Panc1 (cell line): ENCODE measurements at regions not wholly inside any gene's neighbourhood (a gene's known extent, or its start where the extent isn't known, plus 50 kb on each side); places are given as distances from the start of the nearest gene placed in this dataset.

Experiments used
- ATAC-seq: fragments of 200-7000 bp; cut with Tn5 transposase; 2 replicates; pipeline ENCODE4 v1.9.1; 2020; ENCODE audit warnings: mild to moderate bottlenecking, moderate library complexity
- BruUV-seq: library from RNA; stranded (reverse); fragments of 400-500 nt; replicated peaks from 2 replicates; lab custom pipeline; 2021; lab: Mats Ljungman, UMichigan
- CTCF ChIA-PET: fragments of 300-600 bp; sonication (Branson Sonifier 250); formaldehyde crosslinking; loops from one replicate; lab custom pipeline; 2022; ENCODE audit warnings: antibody characterized with exemption; lab: Charles Lee
- POLR2A ChIA-PET: fragments of 300-600 bp; sonication (Branson Sonifier 250); formaldehyde crosslinking; loops from one replicate; lab custom pipeline; 2022; ENCODE audit warnings: antibody characterized with exemption; lab: Charles Lee
- DNase-seq: peaks from one replicate; pipeline ENCODE4 v3.0.0-alpha.2; 2010; ENCODE audit warnings: low read depth, low spot score
- H3K27ac ChIP-seq: 2 replicates; pipeline ENCODE4 v1.5.1; 2011; ENCODE audit warnings: mild to moderate bottlenecking, low read length, inconsistent platforms
- H3K27me3 ChIP-seq: fragments of 200-500 bp; sonication (Bioruptor generic); 2 replicates; pipeline ENCODE4 v1.6.0; 2014; ENCODE audit warnings: low read length, inconsistent platforms; ENCODE audit not compliant: control insufficient read depth, insufficient read depth
- H3K36me3 ChIP-seq: fragments of 200-500 bp; sonication (Bioruptor generic); 2 replicates; pipeline ENCODE4 v1.5.1; 2014; ENCODE audit warnings: inconsistent platforms, mild to moderate bottlenecking, low read length, moderate library complexity; ENCODE audit not compliant: control insufficient read depth, insufficient read depth
- H3K4me1 ChIP-seq: 2 replicates; pipeline ENCODE4 v1.5.1; 2011; ENCODE audit warnings: inconsistent platforms, mild to moderate bottlenecking, low read length, moderate library complexity; ENCODE audit not compliant: control insufficient read depth, insufficient read depth
- H3K4me3 ChIP-seq, 2 experiments: 2 replicates each; pipeline ENCODE4 v1.5.1; 2011 to 2012; ENCODE audit warnings: low read depth in 2 of 2, low read length in 2 of 2, mild to moderate bottlenecking in 2 of 2, inconsistent platforms in 1 of 2, moderate library complexity in 1 of 2
- H3K9me3 ChIP-seq: fragments of 200-500 bp; sonication (Bioruptor generic); 2 replicates; pipeline ENCODE4 v1.5.1; 2014; ENCODE audit warnings: low read depth, mild to moderate bottlenecking, inconsistent platforms, low read length, moderate library complexity; ENCODE audit not compliant: control insufficient read depth, insufficient read depth
- CTCF ChIP-seq: fragments of 450-650 bp; IDR thresholded peaks from 2 replicates; pipeline ENCODE4 v1.5.1; 2017; ENCODE audit warnings: mild to moderate bottlenecking
- POLR2AphosphoS5 ChIP-seq: IDR thresholded peaks from 2 replicates; pipeline ENCODE4 v1.6.1; 2012; ENCODE audit warnings: mild to moderate bottlenecking, low read depth, low read length, moderate library complexity
- SIN3A ChIP-seq: IDR thresholded peaks from 2 replicates; pipeline ENCODE4 v1.6.1; 2012; ENCODE audit warnings: low read depth, mild to moderate bottlenecking, low read length, moderate library complexity, borderline replicate concordance; ENCODE audit not compliant: insufficient read depth
- TCF7L2 ChIP-seq: IDR thresholded peaks from 2 replicates; pipeline ENCODE4 v1.6.1; 2011; ENCODE audit warnings: mild to moderate bottlenecking, low read depth, low read length, inconsistent platforms
- in situ Hi-C: cut with HindIII; loops from 2 replicates; pipeline ENCODE4 v1.10.0; 2016; ENCODE audit warnings: low sequenced_read_pairs, low pct_unique_long_range_greater_than_20kb
- intact Hi-C: fragments of 100-400 bp; cut with micrococcal nuclease; formaldehyde crosslinking; loops from one replicate; pipeline ENCODE4 v1.10.0; 2022; ENCODE audit not compliant: unreplicated experiment
- TF ChIP-seq, protein P1 (sequence below), 2 experiments: IDR thresholded peaks; 2 replicates each; pipeline ENCODE4 v1.6.1; 2011 to 2012; ENCODE audit warnings: low read depth in 2 of 2, control low read depth in 1 of 2, low read length in 1 of 2, mild to moderate bottlenecking in 1 of 2, moderate library complexity in 1 of 2; ENCODE audit not compliant: insufficient read depth in 1 of 2

GRCh38 chr14:24744641-24745040 lies 110.7 kb upstream of the GZMB start:
- intact Hi-C loops = no loop called here
- H3K27me3 ChIP-seq = no peaks in the 10 kb centered on the region
- H3K9me3 ChIP-seq = no peaks in the 10 kb centered on the region
- H3K4me3 ChIP-seq = no peak overlapping the region
- H3K36me3 ChIP-seq = no peaks in the 10 kb centered on the region
- DNase-seq (no peak), ATAC-seq (no peak)
- CTCF ChIA-PET = no interaction called here
- POLR2A ChIA-PET = no interaction called here
- in situ Hi-C loops = no loop called here
- TF ChIP-seq SIN3A = no peak
- TF ChIP-seq, protein P1, sequence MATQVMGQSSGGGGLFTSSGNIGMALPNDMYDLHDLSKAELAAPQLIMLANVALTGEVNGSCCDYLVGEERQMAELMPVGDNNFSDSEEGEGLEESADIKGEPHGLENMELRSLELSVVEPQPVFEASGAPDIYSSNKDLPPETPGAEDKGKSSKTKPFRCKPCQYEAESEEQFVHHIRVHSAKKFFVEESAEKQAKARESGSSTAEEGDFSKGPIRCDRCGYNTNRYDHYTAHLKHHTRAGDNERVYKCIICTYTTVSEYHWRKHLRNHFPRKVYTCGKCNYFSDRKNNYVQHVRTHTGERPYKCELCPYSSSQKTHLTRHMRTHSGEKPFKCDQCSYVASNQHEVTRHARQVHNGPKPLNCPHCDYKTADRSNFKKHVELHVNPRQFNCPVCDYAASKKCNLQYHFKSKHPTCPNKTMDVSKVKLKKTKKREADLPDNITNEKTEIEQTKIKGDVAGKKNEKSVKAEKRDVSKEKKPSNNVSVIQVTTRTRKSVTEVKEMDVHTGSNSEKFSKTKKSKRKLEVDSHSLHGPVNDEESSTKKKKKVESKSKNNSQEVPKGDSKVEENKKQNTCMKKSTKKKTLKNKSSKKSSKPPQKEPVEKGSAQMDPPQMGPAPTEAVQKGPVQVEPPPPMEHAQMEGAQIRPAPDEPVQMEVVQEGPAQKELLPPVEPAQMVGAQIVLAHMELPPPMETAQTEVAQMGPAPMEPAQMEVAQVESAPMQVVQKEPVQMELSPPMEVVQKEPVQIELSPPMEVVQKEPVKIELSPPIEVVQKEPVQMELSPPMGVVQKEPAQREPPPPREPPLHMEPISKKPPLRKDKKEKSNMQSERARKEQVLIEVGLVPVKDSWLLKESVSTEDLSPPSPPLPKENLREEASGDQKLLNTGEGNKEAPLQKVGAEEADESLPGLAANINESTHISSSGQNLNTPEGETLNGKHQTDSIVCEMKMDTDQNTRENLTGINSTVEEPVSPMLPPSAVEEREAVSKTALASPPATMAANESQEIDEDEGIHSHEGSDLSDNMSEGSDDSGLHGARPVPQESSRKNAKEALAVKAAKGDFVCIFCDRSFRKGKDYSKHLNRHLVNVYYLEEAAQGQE (IDR thresholded peaks at IDR 0.05; ENCODE audit: insufficient read depth in 1 of 2, low read depth in 2 of 2, low read length in 1 of 2) = no peak
- TF ChIP-seq CTCF = no peak
- TF ChIP-seq TCF7L2 = no peak
- TF ChIP-seq POLR2AphosphoS5 = no peak
- no peaks in the 10 kb centered on the region for H3K4me1 ChIP-seq
- H3K27ac ChIP-seq = no peak overlapping the region
- no TSS peak for BruUV-seq

DNA sequence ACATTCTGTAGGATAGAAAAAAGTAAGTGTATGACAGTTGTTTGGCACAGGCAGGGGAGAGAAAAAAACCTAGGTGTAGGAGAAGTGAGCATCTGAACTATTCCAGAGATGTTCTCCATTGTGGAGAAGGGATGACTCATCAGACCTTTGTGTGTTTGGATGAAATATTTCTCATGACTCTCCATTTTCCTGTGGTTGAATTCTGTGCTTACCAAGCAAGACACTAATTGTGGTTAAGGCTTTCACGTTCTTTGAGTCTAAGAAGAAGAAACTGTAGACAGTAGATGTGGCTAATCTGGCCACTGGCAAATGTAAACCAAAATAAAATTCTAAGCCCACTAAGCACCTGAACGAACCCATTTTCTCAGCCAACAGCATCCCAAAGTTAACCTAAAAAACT lies 107.9 kb upstream of the GZMB start:
- no peaks in the 10 kb centered on the region for H3K36me3 ChIP-seq
- CTCF ChIA-PET = no interaction called here
- no peak overlapping the region for H3K4me3 ChIP-seq
- no peaks in the 10 kb centered on the region for H3K9me3 ChIP-seq
- in situ Hi-C loops (no loop called here), intact Hi-C loops (no loop called here)
- DNase-seq (no peak), ATAC-seq (no peak)
- no peak for TF ChIP-seq POLR2AphosphoS5
- TF ChIP-seq SIN3A = no peak
- TF ChIP-seq TCF7L2 = no peak
- TF ChIP-seq, protein P1 (IDR thresholded peaks at IDR 0.05; ENCODE audit: insufficient read depth in 1 of 2, low read depth in 2 of 2, low read length in 1 of 2) = no peak
- no peak for TF ChIP-seq CTCF
- no peaks in the 10 kb centered on the region for H3K4me1 ChIP-seq
- BruUV-seq = no TSS peak
- H3K27ac ChIP-seq = no peak overlapping the region
- no peaks in the 10 kb centered on the region for H3K27me3 ChIP-seq
- POLR2A ChIA-PET = no interaction called here
